GM04504 (cell line): ENCODE measurements at regions not wholly inside any gene's neighbourhood (a gene's known extent, or its start where the extent isn't known, plus 50 kb on each side); places are given as distances from the start of the nearest gene placed in this dataset.

Experiments used
- DNase-seq: peaks from one replicate; pipeline ENCODE4 v3.0.0-alpha.2; 2012; ENCODE audit warnings: low read depth

- peak; percentile 51 for DNase-seq
These were observed 233.8 kb upstream of the UGT8 start for GRCh38 chr4:114364857-114365256.

DNA sequence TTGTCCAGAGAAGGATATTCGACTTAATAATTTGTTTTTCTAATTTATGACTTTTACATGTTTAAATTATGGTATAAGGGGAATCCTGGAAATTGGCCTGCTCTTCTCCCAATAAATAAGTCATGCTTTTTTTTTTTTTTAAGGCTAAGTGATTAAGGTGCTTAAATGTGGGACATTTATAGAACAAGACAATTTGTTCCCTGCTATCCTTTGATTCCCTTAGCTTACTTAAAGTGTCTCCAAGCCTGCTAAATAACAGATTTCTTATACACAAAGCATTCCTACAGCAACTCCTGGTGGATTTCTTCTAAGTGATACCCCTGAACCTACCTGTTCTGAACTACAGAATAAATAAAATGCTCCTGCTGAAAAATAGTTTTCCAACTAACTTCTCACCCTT lies 233.0 kb upstream of the UGT8 start:
- DNase-seq: no peak

- no peak for DNase-seq
These were observed 232.2 kb upstream of the UGT8 start for GRCh38 chr4:114366368-114366767.

GRCh38 chr4:114368751-114369150 lies 229.9 kb upstream of the UGT8 start:
- no peak for DNase-seq

DNA sequence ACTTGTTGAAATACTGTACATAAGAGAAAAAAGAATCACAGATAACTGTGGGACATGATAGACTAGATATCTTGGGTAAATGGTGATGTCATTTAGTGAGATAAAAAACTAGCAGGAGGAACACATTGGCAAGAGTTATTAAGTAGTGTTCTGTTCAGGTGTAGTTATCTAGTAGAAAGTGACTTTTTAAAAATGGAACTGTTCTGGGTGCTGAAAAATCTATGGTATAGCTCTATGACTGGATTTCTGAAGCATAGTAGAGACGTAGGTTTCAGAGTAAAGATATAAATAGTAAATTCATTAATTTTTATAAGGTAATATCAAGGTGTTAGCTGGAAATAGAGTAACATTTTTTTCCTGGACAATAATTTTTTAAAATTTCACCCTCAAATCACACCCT lies 225.1 kb upstream of the UGT8 start:
- no peak for DNase-seq

DNA sequence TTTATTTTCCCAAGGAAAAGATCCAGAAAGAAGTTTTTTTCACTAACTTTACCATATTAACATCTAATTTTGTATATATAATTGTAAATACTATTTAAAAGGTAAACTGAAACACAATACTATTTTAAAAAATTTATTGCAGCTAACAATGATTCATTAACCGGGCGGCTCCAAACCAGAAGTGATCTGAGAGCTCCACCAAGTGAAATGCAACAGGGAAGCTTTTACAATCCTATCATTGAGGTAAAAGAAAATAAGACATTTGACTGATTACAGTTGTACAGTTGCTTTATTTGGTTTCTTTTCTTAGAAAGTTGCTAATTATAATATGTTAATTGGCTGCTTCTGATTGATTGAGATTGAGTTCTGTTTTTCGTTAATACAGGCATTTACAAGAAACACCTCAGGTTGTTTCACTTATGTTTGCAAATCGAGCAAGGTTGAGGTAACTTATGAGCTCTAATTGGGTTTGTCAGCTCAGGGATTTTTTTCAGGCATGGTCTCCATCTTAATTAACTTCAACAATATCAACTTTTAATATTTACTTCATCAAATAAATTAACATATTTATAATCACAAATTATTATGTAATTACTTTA lies 220.2 kb upstream of the UGT8 start:
- DNase-seq: peak; percentile 22

GRCh38 chr4:114383067-114383466 lies 215.5 kb upstream of the UGT8 start:
- no peak for DNase-seq

- DNase-seq: peak; percentile 80
These were observed 214.9 kb upstream of the UGT8 start for GRCh38 chr4:114383721-114384120.

GRCh38 chr4:114384629-114385028 lies 214.0 kb upstream of the UGT8 start:
- no peak for DNase-seq

DNA sequence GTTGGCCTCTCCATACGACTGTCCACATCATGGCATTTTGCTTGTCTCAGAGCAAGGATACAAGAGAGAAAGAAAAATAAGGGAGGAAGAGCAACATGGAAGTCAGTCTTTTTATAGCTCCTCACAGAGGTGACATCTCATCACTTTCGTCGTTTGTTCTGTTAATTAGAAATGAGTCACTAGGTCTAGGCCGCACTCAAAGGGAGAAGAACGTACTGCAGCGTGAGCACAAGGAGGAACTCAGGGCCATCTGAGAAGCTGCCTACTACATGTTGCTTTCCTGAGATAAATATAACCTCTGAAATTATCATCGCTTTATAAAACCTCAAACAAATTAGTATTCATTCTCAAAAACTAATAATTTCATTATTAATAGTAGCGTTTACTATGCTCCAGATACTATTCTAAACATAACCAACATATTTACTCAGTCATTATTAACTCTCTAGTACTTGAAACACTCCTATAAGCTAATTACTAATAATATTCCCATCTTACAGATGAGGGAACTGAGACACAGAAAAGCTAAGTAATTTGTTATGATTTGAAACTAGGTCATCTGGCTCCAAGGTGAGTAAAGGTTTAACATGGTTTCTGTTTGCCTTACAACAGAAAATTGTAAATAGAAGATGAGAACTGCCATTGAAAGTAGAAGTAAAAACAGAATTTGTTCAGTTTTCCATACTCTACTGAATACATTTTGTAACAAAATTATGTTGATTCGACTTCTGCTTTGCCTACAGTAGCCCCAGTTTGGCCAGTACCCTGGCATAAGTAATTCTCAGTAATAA lies 213.2 kb upstream of the UGT8 start:
- no peak for DNase-seq

GRCh38 chr4:114386637-114387233 lies 211.9 kb upstream of the UGT8 start:
- DNase-seq: no peak

DNA sequence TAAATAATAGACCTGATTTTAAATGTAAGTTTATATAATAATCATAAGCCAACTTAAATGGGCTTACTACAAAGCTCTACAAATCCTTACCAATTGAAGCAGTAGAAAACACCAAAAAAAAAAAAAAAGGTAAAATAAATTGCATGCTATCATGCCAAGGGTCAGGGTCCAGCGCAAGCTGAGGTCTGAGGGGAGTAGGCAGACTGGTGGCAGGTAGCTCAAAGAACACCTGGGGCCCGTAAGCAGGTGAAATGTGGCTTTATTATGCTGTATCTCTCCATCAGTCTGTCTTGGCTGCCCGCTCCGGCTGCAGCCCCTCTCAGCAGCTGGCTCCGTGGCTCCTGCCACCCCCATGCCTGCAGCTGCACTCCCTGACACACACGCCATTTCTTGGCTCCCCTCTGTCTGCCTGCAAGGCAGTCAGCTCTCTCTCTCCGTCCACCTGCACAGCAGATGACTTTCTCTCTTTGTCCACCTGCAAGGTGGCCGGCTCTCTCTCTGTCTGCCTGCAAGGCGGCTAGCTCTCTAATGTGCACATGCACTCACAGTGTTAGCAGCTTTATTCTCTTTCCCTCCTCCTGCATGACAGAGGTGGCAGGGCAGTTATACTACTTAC lies 209.4 kb upstream of the UGT8 start:
- no peak for DNase-seq

- no peak for DNase-seq
These were observed 205.1 kb upstream of the UGT8 start for GRCh38 chr4:114393295-114394038.

DNA sequence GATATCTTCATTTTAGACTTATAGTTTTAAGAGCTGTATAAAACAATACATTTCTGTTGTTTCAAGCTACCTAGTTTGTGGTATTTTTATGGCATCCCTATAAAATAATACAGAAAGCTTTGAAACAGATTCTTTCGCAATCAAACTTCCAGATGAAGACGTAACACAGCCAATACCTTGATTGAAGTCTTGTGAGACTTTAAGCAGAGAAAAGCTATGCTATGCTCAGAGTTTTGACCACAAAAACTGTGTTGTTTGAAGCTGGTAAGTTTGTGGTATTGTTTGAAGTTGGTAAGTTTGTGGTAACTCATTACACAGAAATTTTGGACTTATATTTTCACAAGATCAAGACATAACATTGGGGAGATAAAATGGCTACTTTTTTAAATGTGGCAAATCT lies 201.8 kb upstream of the UGT8 start:
- DNase-seq: no peak

GRCh38 chr4:114398410-114398809 lies 200.2 kb upstream of the UGT8 start:
- no peak for DNase-seq

- no peak for DNase-seq
These were observed 199.5 kb upstream of the UGT8 start for GRCh38 chr4:114399105-114399504.

- DNase-seq: no peak
These were observed 198.1 kb upstream of the UGT8 start for GRCh38 chr4:114400531-114400930.

DNA sequence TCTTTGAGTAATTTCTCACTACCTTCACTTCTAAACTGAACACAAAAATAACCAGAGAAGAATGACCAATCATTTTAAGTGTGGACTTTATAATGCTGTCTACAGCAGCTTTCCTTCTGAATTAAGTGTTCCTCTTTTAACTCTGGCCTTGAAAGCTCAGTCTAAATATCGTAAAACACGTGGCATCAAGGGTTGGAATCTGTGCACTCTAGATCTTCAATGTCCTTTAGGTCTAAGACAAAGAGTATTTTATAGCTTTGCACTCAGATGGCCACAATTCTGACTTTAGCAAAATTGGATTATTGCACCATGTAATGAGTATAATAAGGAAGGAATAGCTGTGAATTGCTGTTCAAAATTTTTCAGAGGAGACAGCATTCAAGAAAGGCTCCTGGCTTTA lies 197.1 kb upstream of the UGT8 start:
- no peak for DNase-seq

GRCh38 chr4:114417214-114417613 lies 181.4 kb upstream of the UGT8 start:
- DNase-seq: no peak

GRCh38 chr4:114420069-114420468 lies 178.5 kb upstream of the UGT8 start:
- DNase-seq: no peak

DNA sequence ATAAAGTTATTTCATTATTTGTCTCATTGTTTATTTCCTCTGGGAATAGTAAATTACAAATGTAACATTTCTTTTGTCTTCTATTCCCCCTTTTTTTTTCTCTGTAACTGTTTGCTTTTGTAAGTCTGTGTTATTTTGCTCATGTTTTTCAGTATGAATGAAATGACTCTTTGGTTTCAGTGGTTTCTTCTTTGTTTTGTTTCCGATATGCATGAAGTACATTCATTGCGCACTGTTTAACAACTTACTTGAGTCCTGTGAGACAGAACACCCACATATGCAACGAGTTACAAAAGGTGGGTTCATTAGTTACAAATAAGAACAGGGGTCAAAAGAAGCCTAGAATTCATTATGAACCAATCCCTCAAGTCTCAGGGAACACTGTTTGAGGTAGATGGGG lies 175.0 kb upstream of the UGT8 start:
- DNase-seq: no peak

DNA sequence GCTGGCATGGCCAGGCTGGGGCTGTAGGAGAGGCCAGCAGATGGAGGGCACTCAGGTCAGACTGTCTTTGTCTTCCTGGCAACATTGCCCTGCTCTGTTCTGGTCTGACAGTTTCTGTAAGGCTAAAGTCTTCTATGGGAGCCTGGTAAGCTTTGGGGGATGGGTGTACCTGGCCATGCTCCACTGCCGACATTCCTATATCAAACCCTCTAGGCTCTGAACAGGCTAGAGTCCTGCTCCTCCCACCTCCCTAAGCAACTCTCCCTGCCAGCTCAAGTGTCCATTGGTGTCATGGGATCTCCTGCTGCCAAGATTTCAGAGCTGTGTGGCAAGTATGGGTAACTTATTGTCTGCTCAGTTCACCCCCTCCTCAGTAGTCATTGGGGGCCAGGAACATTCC lies 163.5 kb upstream of the UGT8 start:
- no peak for DNase-seq
